ENCODE measurements at regions not wholly inside any gene's neighbourhood (a gene's known extent, or its start where the extent isn't known, plus 50 kb on each side); places are given as distances from the start of the nearest gene placed in this dataset.
"Not testable (repeated sequence)": the region's sequence is repeated elsewhere in the genome, so short reads cannot be mapped to it uniquely, and the experiment has no call there.

GRCh38 chr5:115691814-115692213, 66.0 kb upstream of the TMED7 start:
- not testable (repeated sequence) for DNase-seq

- DNase-seq = no peak
These were observed 60.9 kb upstream of the TMED7 start for GRCh38 chr5:115686738-115687074.

GRCh38 chr5:115686051-115686737, 60.4 kb upstream of the TMED7 start:
- peak in 1 of 56 donors; percentile 7 for DNase-seq

GRCh38 chr5:115685490-115685889, 59.7 kb upstream of the TMED7 start:
- no peak for DNase-seq

GRCh38 chr5:115684513-115685037, 58.7 kb upstream of the TMED7 start:
- no peak for DNase-seq

GRCh38 chr5:115683081-115683480, 57.2 kb upstream of the TMED7 start:
- DNase-seq = no peak

Data from amygdala (tissue), 56 donors.